Activated CD4-positive, alpha-beta T cell treated with anti-CD3 and anti-CD28 coated beads for 4 hours (primary cell): ENCODE measurements at regions not wholly inside any gene's neighbourhood (a gene's known extent, or its start where the extent isn't known, plus 50 kb on each side); places are given as distances from the start of the nearest gene placed in this dataset.

Source experiments
- DNase-seq, 2 donors: peaks; one replicate each; pipeline ENCODE4 v3.0.0-alpha.2; 2020

DNA sequence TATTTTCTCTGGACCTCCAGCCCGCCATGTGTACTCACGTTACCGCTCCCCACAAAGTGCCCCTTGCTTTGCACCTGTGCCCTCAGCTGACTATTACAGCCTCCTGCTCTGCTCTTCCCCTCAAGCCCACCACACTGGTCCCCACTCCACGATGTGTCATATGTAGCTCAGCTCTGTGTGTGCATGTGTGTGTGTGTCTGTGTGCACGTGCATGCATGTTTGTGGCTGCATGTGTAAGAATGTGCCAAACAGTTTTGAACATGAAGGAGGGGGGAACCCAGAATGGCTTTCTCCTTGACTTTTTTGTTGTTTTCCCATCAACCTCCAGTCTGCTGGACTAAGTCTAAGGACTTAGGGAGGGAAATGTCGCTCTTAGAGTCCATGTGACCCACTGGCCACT is 54.8 kb upstream of the BTRC start:
- DNase-seq: no peak

DNA sequence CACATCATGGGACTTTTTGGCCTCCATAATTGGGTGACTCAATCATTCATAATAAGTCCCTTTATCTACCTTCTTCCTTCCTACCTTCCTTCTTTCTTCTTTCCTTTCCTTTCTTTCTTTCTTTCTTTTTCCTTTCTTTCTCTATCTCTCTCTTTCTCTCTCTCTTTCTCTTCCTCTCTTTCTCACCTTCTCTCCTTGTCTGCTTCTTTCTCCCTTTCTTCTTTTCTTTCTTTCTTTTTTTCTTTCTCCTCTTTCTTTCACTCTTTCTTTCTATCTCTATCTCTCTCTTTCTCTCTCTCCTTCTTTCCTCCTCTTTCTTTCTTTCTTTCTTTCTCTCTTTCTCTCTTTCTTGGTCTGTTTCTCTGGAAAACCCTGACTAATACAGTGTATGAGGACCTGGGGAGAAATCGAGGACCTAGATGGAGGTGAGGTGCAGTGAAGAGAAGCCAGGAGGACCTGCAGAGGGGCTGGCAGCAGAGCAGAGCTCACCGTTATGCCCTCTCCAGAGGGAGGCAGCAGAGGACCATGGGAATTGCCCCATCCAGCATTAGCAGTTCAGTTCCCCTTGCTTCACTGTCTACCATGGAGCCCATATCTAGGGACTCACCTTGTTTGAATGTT is 52.7 kb upstream of the BTRC start:
- peak; percentile 5 to 31 for DNase-seq

DNA sequence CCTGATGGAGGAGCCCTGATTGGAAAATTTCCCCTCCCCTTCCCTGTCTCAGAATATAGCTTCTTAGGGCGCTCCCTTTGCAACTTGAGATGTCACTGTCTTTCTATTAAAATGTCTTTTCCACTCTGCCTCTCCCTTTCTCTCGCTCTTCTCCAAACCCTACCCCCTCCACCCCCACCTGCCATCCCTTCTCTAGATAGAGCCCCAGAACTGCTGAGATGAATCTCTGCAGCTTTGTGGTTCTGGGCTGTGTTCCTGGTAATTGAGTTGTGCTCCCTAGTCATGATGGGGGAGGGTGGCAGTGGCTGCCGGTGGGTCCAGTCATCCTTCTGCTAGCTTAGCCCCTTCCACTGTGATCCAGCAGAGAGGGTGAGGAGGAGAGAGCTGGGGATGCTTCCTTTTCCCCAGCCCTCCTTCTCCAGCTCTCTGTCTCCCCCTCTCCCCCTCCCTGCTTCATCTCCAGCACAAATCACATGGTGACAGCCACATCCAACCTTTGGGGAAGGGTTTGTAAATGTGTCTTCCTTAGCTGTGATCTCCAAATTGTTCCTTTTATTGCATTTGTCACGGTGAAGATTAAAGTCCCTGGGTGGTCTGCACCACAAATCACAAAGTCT is 50.8 kb upstream of the BTRC start:
- no peak for DNase-seq
